IPS-NIHi7 (cell line): ENCODE measurements at regions not wholly inside any gene's neighbourhood (a gene's known extent, or its start where the extent isn't known, plus 50 kb on each side); places are given as distances from the start of the nearest gene placed in this dataset.
A peak's percentile ranks its signal among the peaks of the same experiment; 100 is the strongest.

ENCODE experiments used
- DNase-seq: peaks from one replicate; pipeline ENCODE4 v3.0.0; 2012; ENCODE audit warnings: mixed read lengths; ENCODE audit errors: extremely low spot score

- no peak for DNase-seq
Observed at GRCh38 chr14:87000081-87000480, 992.9 kb downstream of the GALC start.

- no peak for DNase-seq
Observed at GRCh38 chr14:86999036-86999435, 993.9 kb downstream of the GALC start.

GRCh38 chr14:86997271-86997670 lies 995.7 kb downstream of the GALC start:
- DNase-seq, result no peak

- no peak for DNase-seq
Observed at GRCh38 chr14:86990396-86990795, 1002.6 kb downstream of the GALC start.

- DNase-seq, result no peak
Observed at GRCh38 chr14:86989285-86989684, 1003.7 kb downstream of the GALC start.

- no peak for DNase-seq
Observed at GRCh38 chr14:86987966-86988365, 1005.0 kb downstream of the GALC start.

GRCh38 chr14:86973177-86973576 lies 1019.8 kb downstream of the GALC start:
- no peak for DNase-seq

GRCh38 chr14:86971292-86971691 lies 1021.7 kb downstream of the GALC start:
- DNase-seq, result no peak

- DNase-seq, result peak; percentile 51
Observed at GRCh38 chr14:86961106-86961716, 1031.8 kb downstream of the GALC start.

- no peak for DNase-seq
Observed at GRCh38 chr14:86955771-86956354, 1037.1 kb downstream of the GALC start.

GRCh38 chr14:86954623-86955022 lies 1038.4 kb downstream of the GALC start:
- no peak for DNase-seq

GRCh38 chr14:86946446-86946845 lies 1046.5 kb downstream of the GALC start:
- DNase-seq, result no peak

GRCh38 chr14:86944434-86944833 lies 1048.5 kb downstream of the GALC start:
- DNase-seq, result no peak

GRCh38 chr14:86943391-86944365 lies 1049.3 kb downstream of the GALC start:
- DNase-seq, result no peak

- DNase-seq, result no peak
Observed at GRCh38 chr14:86942936-86943335, 1050.0 kb downstream of the GALC start.

- no peak for DNase-seq
Observed at GRCh38 chr14:86940106-86940505, 1052.9 kb downstream of the GALC start.

GRCh38 chr14:86938320-86938719 lies 1054.7 kb downstream of the GALC start:
- DNase-seq, result no peak

GRCh38 chr14:86936556-86936955 lies 1056.4 kb downstream of the GALC start:
- no peak for DNase-seq

- DNase-seq, result no peak
Observed at GRCh38 chr14:86935241-86935885, 1057.6 kb downstream of the GALC start.

GRCh38 chr14:86933958-86934595 lies 1058.9 kb downstream of the GALC start:
- no peak for DNase-seq

GRCh38 chr14:86933460-86933859 lies 1059.5 kb downstream of the GALC start:
- no peak for DNase-seq

GRCh38 chr14:86915406-86915805 lies 1077.6 kb downstream of the GALC start:
- no peak for DNase-seq
